HEK293 (cell line): ENCODE measurements at regions not wholly inside any gene's neighbourhood (a gene's known extent, or its start where the extent isn't known, plus 50 kb on each side); places are given as distances from the start of the nearest gene placed in this dataset.

ENCODE experiments used
- CTCF ChIP-seq: fragments of 450-650 bp; formaldehyde crosslinking; IDR thresholded peaks from 2 replicates; pipeline ENCODE4 v1.5.1; 2016; ENCODE audit warnings: missing biosample characterization, missing genetic modification characterization
- PRDM1 ChIP-seq: fragments of 450-650 bp; formaldehyde crosslinking; IDR thresholded peaks from 2 replicates; pipeline ENCODE4; 2016; ENCODE audit warnings: missing biosample characterization, missing genetic modification characterization
- SETDB1 ChIP-seq: IDR thresholded peaks from one replicate; pipeline ENCODE4 v1.6.1; 2017; ENCODE audit warnings: mild to moderate bottlenecking, low read length, moderate library complexity, mixed read lengths; ENCODE audit not compliant: insufficient read length
- ZFP3 ChIP-seq: fragments of 450-650 bp; formaldehyde crosslinking; IDR thresholded peaks from 2 replicates; pipeline ENCODE4 v1.5.1; 2016; ENCODE audit warnings: low read depth, missing biosample characterization, missing genetic modification characterization
- ZNF146 ChIP-seq: fragments of 450-650 bp; formaldehyde crosslinking; IDR thresholded peaks from 2 replicates; pipeline ENCODE4 v1.5.1; 2016; ENCODE audit warnings: missing biosample characterization, missing genetic modification characterization
- ZNF184 ChIP-seq: fragments of 450-650 bp; IDR thresholded peaks from 2 replicates; pipeline ENCODE4 v1.5.1; 2018; ENCODE audit warnings: missing biosample characterization, mild to moderate bottlenecking, missing genetic modification characterization
- ZNF274 ChIP-seq, 2 experiments: fragments of 200-500 bp in 1 of 2; fragments of 450-650 bp in 1 of 2; sonication (Bioruptor generic) in 1 of 2; formaldehyde crosslinking in 1 of 2; IDR thresholded peaks; 2 replicates each; pipeline versions ENCODE4 v1.5.1 to v1.6.1; 2014 to 2016; ENCODE audit warnings: borderline replicate concordance in 1 of 2, inconsistent platforms in 1 of 2, low read length in 1 of 2, missing biosample characterization in 1 of 2, missing genetic modification characterization in 1 of 2
- ZNF48 ChIP-seq: fragments of 450-650 bp; formaldehyde crosslinking; IDR thresholded peaks from 2 replicates; pipeline ENCODE4 v1.5.1; 2016; ENCODE audit warnings: missing biosample characterization, missing genetic modification characterization
- ZSCAN18 ChIP-seq: fragments of 450-650 bp; formaldehyde crosslinking; IDR thresholded peaks from 2 replicates; pipeline ENCODE4 v1.5.1; 2016; ENCODE audit warnings: missing biosample characterization, missing genetic modification characterization

GRCh38 chr3:1703169-1703568, 395.5 kb upstream of the CNTN4 start:
- TF ChIP-seq CTCF (tag by site-specific recombination) (no peak), SETDB1 (no peak), PRDM1 (no peak), ZFP3 (tag by site-specific recombination) (no peak), ZNF48 (tag by site-specific recombination) (no peak), ZNF146 (no peak), ZSCAN18 (tag by site-specific recombination) (no peak), ZNF274 (IDR thresholded peaks at IDR 0.05; ENCODE audit: low read length) (no peak), ZNF274 (tag by site-specific recombination; IDR thresholded peaks at IDR 0.05; ENCODE audit: borderline replicate concordance) (no peak), ZNF184 (no peak)
